HEK293 (cell line): ENCODE measurements at regions not wholly inside any gene's neighbourhood (a gene's known extent, or its start where the extent isn't known, plus 50 kb on each side); places are given as distances from the start of the nearest gene placed in this dataset.

Source experiments
- KLF1 ChIP-seq: fragments of 450-650 bp; formaldehyde crosslinking; IDR thresholded peaks from 2 replicates; pipeline ENCODE4 v1.5.1; 2016; ENCODE audit warnings: missing biosample characterization, missing genetic modification characterization
- TCF7L2 ChIP-seq: IDR thresholded peaks from 2 replicates; pipeline ENCODE4 v1.6.1; 2011; ENCODE audit warnings: low read depth, mild to moderate bottlenecking, inconsistent platforms, low read length, moderate library complexity, borderline replicate concordance
- ZBTB21 ChIP-seq: fragments of 450-650 bp; formaldehyde crosslinking; IDR thresholded peaks from 2 replicates; pipeline ENCODE4 v1.5.1; 2017; ENCODE audit warnings: missing biosample characterization, missing genetic modification characterization
- ZBTB26 ChIP-seq: fragments of 450-650 bp; formaldehyde crosslinking; optimal IDR thresholded peaks from 2 replicates; pipeline ENCODE3; 2016; ENCODE audit warnings: missing biosample characterization, mild to moderate bottlenecking, missing genetic modification characterization
- ZNF169 ChIP-seq: fragments of 450-650 bp; formaldehyde crosslinking; IDR thresholded peaks from 2 replicates; pipeline ENCODE4 v1.5.1; 2016; ENCODE audit warnings: missing biosample characterization, missing genetic modification characterization
- ZNF184 ChIP-seq: fragments of 450-650 bp; IDR thresholded peaks from 2 replicates; pipeline ENCODE4 v1.5.1; 2018; ENCODE audit warnings: missing biosample characterization, mild to moderate bottlenecking, missing genetic modification characterization
- ZNF24 ChIP-seq: fragments of 450-650 bp; formaldehyde crosslinking; IDR thresholded peaks from 2 replicates; pipeline ENCODE4 v1.5.1; 2016; ENCODE audit warnings: missing biosample characterization, missing genetic modification characterization
- ZNF26 ChIP-seq: fragments of 450-650 bp; formaldehyde crosslinking; IDR thresholded peaks from 2 replicates; pipeline ENCODE4 v1.5.1; 2016; ENCODE audit warnings: missing biosample characterization, missing genetic modification characterization
- ZNF404 ChIP-seq: fragments of 450-650 bp; formaldehyde crosslinking; IDR thresholded peaks from 2 replicates; pipeline ENCODE4 v1.5.1; 2017; ENCODE audit warnings: missing biosample characterization, missing genetic modification characterization
- ZNF426 ChIP-seq: fragments of 450-650 bp; formaldehyde crosslinking; IDR thresholded peaks from 2 replicates; pipeline ENCODE4 v1.5.1; 2017; ENCODE audit warnings: missing biosample characterization, missing genetic modification characterization, mild to moderate bottlenecking, inconsistent platforms, moderate library complexity
- ZNF76 ChIP-seq: fragments of 450-650 bp; formaldehyde crosslinking; IDR thresholded peaks from 2 replicates; pipeline ENCODE4; 2016; ENCODE audit warnings: low read depth, missing biosample characterization, missing genetic modification characterization, borderline replicate concordance
- TF ChIP-seq, protein P1 (sequence below): fragments of 450-650 bp; formaldehyde crosslinking; IDR thresholded peaks from 2 replicates; pipeline ENCODE4 v1.5.1; 2016; ENCODE audit warnings: missing biosample characterization, missing genetic modification characterization, low read depth
- TF ChIP-seq, protein P2 (sequence below): fragments of 450-650 bp; formaldehyde crosslinking; IDR thresholded peaks from 2 replicates; pipeline ENCODE4 v1.5.1; 2016; ENCODE audit warnings: missing biosample characterization, missing genetic modification characterization
- TF ChIP-seq, protein P3 (sequence below): fragments of 450-650 bp; formaldehyde crosslinking; IDR thresholded peaks from 2 replicates; pipeline ENCODE4 v1.5.1; 2016; ENCODE audit warnings: missing biosample characterization, missing genetic modification characterization

GRCh38 chr5:145220481-145220880 lies 614.7 kb downstream of the PRELID2 start:
- TF ChIP-seq KLF1, result no peak
- TF ChIP-seq, protein P1, sequence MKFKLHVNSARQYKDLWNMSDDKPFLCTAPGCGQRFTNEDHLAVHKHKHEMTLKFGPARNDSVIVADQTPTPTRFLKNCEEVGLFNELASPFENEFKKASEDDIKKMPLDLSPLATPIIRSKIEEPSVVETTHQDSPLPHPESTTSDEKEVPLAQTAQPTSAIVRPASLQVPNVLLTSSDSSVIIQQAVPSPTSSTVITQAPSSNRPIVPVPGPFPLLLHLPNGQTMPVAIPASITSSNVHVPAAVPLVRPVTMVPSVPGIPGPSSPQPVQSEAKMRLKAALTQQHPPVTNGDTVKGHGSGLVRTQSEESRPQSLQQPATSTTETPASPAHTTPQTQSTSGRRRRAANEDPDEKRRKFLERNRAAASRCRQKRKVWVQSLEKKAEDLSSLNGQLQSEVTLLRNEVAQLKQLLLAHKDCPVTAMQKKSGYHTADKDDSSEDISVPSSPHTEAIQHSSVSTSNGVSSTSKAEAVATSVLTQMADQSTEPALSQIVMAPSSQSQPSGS (tag by site-specific recombination), result no peak
- no peak for TF ChIP-seq ZNF26
- TF ChIP-seq, protein P2, sequence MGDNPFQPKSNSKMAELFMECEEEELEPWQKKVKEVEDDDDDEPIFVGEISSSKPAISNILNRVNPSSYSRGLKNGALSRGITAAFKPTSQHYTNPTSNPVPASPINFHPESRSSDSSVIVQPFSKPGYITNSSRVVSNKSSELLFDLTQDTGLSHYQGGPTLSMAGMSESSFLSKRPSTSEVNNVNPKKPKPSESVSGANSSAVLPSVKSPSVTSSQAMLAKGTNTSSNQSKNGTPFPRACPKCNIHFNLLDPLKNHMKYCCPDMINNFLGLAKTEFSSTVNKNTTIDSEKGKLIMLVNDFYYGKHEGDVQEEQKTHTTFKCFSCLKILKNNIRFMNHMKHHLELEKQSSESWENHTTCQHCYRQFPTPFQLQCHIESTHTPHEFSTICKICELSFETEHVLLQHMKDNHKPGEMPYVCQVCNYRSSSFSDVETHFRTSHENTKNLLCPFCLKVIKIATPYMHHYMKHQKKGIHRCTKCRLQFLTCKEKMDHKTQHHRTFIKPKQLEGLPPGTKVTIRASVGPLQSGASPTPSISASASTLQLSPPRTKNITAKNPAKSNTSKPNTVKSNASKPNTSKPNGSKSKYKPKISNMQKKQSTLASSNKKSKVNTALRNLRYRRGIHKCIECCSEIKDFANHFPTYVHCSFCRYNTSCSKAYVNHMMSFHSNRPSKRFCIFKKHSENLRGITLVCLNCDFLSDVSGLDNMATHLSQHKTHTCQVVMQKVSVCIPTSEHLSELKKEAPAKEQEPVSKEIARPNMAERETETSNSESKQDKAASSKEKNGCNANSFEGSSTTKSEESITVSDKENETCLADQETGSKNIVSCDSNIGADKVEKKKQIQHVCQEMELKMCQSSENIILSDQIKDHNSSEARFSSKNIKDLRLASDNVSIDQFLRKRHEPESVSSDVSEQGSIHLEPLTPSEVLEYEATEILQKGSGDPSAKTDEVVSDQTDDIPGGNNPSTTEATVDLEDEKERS (tag by site-specific recombination), result no peak
- TF ChIP-seq, protein P3, sequence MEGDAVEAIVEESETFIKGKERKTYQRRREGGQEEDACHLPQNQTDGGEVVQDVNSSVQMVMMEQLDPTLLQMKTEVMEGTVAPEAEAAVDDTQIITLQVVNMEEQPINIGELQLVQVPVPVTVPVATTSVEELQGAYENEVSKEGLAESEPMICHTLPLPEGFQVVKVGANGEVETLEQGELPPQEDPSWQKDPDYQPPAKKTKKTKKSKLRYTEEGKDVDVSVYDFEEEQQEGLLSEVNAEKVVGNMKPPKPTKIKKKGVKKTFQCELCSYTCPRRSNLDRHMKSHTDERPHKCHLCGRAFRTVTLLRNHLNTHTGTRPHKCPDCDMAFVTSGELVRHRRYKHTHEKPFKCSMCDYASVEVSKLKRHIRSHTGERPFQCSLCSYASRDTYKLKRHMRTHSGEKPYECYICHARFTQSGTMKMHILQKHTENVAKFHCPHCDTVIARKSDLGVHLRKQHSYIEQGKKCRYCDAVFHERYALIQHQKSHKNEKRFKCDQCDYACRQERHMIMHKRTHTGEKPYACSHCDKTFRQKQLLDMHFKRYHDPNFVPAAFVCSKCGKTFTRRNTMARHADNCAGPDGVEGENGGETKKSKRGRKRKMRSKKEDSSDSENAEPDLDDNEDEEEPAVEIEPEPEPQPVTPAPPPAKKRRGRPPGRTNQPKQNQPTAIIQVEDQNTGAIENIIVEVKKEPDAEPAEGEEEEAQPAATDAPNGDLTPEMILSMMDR (tag by site-specific recombination), result no peak
- no peak for TF ChIP-seq ZNF184
- no peak for TF ChIP-seq ZNF169 (tag by site-specific recombination)
- no peak for TF ChIP-seq ZBTB21
- no peak for TF ChIP-seq ZBTB26 (tag by site-specific recombination)
- TF ChIP-seq ZNF76 (tag by site-specific recombination), result no peak
- TF ChIP-seq ZNF24, result no peak
- no peak for TF ChIP-seq ZNF404 (tag by site-specific recombination)
- TF ChIP-seq TCF7L2, result no peak
- no peak for TF ChIP-seq ZNF426 (tag by site-specific recombination)
